ACHN (cell line): ENCODE measurements at regions not wholly inside any gene's neighbourhood (a gene's known extent, or its start where the extent isn't known, plus 50 kb on each side); places are given as distances from the start of the nearest gene placed in this dataset.
A peak's percentile ranks its signal among the peaks of the same experiment; 100 is the strongest.

Experiments
- DNase-seq: peaks from one replicate; pipeline ENCODE4 v3.0.0-alpha.2; 2015
- in situ Hi-C: cut with HindIII; loops from 2 replicates; pipeline ENCODE4 v1.10.0; 2017; ENCODE audit warnings: low sequenced_read_pairs, low pct_ligation_motif_present, low pct_unique_long_range_greater_than_20kb

DNA sequence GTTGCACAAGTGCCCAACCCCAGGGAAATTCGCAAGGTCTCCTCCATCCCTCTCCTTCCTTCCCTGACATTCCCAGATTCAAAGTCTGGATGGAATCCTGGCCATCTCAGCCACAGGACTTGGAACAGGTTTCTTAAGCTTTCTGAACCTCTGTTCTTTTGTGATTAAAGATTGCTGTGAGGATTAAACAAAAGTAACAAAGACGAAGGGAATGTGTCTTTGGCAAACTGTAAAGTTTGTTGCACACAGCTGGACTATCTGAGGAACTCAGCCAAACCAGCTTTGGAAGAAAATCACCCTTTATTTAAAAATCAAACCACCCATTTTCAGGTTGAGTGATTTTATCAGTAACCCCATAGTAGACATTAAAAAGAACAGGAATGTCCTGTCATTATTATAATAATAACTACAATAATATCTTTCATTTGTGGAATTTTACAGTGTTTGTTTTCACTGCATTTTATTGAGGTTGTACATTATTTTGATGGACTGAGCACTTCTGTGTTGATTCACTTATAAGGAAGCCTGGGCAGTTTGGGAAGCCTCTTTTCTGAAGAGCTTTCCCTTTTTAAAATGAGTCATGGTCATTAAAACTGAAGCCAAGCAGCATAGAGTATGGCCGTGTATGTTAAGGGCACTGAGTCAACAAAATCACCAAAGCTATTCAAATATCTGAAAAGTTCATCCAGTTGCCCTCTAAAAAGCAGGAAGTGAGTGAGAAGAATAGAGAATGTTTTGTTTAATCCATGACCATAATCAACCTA lies 310.2 kb downstream of the AGTPBP1 start:
- DNase-seq, result no peak
- in situ Hi-C loops, result no loop called here

DNA sequence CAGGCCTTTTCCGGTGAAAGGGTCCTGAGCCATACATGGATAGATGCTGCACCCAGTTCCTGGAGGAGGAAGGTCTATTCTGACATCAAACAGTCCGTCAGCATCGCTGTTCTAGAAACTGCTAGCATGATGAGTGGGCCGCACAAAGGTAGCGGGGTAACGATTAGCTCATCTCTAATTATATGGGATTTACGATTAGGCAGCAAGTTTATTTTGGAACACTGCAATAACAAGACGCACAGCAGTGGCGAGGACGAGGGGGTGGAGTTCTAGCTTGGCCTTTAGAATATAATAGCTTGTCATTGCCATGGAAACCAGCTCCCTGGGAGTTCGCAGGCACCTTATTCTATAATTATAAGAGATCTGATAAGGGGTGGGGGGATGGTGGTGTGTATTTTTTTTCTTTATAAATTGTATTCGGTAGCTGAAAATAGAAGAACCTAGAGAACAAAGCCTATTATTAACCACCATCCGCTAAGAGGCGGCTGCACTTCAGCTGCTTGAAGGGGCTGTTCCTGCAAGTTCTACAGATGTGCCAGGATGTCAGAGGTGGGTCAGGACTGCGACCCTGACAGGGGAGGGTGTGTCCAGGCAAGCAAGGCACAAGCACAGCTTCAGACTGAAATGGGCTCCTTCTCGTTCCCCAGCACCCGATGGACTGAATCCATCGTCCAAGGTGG lies 311.0 kb downstream of the AGTPBP1 start:
- DNase-seq, result no peak
- in situ Hi-C loops, result no loop called here

DNA sequence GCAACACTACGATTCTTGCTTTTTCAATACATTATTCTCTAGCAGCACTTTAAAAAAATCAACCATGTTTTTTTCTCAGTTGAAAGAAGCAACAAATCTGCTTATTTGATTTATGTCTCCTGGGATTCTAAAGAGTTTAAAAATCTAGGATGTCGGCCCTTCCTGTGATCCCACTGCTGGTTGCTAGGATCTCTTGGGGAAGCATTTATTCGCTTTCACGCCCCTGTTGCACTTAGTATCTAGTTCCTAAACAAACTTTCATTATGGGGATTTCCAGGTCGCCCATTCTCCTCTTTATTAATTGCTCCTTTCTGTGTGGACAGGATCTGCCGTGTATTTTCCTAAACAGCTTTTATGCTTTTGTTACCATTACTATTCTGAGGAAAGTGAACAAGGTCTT lies 313.5 kb downstream of the AGTPBP1 start:
- in situ Hi-C loops, result no loop called here
- no peak for DNase-seq

DNA sequence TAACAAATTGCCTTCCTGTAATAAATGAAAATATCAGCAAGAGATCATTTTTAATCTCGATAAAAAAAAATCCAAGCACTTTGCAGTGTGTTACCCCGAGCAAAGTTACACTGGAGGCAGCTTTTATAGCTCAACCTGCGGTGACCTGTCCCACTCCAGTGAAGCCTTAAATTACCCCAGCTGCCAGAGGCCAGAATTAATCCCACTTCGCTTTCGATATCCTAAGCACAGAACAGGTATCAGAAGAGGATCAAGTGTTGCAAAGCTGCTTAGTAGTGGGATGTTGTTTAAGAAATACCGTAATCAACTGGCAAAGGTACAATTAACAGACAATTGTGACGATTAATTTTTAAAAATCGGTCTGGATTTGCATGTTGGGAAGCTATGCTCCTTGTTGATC lies 314.0 kb downstream of the AGTPBP1 start:
- DNase-seq, result no peak
- in situ Hi-C loops, result no loop called here

DNA sequence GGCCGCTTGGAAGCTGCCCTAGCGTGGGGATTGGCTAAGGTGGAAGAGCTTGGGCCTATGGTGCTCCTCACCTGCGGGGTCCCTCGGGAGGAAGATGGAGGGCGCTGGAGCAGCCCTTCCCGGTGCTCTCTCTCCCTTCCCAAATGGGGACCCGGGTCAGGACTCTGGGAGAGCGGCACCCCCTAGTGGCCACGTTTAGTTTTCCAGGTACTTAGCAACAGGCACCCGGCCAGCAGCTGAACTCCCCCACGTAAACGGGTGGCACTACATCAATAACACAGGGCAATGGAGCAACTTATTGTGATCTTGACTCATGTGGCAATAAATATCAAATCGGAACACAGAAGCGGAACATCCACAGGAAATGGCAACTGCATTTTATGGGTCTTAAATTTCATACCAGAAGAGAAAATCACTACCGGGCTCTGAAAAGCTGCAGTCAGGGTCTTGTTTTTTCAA lies 316.6 kb downstream of the AGTPBP1 start:
- in situ Hi-C loops, result no loop called here
- peak; percentile 59 for DNase-seq

DNA sequence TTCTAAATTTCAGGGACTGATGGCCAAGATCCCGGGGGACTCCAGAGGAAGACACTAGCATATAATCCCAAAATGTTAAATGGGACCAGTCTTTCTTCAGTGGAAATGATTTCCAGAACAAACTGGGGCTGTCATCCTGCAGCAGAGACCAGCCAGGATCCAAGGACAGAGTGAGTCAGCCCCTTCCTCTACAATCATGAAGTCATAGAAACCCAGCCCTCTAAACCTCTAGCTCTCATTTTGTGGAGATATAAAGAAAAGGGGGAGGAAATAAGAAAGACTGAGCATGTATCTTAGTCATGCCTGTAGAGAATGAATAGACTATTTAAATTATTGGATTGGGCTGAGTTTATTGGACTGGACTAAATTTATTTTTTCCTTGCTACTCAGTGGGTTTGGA lies 318.3 kb downstream of the AGTPBP1 start:
- in situ Hi-C loops, result no loop called here

DNA sequence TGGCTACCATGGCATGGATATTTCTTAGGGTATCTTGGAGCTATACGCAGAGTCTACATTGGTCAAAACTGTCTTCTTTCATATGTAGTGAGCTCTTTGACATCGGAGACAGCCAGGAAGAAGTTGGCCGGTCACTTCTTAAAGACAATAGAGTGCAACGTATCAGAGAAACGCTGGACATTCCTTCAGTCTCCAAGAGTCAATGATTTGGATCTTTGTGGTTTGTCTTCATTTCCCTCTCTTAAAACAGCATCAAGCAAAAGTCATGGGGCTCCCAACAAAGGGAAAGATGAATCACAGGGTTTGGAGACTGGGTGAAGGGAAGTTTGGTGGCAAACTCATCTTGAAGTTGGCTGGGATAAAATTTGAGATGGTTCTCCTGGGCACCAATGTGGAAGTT lies 320.1 kb downstream of the AGTPBP1 start:
- in situ Hi-C loops, result no loop called here
- no peak for DNase-seq

More for the DNA sequence above, 318.3 kb downstream of the AGTPBP1 start:
- DNase-seq, result no peak

DNA sequence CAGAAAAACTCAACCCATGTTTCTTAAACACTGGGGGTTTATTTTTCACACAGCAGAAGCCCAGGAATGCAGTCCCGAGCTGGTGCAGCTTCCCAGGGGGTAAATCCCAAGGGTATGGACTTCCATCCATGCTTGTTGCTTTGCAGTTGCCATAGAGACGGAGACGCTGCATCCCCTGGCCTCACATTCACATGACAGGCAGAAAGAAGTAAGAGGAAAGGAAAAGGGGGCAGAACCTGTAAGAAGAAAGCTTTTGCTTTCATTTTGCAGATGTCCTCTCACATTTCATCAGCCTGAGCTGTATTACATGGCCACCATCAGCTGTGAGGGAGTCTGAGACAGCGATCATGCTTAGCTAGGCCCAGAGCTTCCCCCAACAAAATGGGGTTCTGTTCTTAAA lies 321.0 kb downstream of the AGTPBP1 start:
- DNase-seq, result no peak
- in situ Hi-C loops, result no loop called here

DNA sequence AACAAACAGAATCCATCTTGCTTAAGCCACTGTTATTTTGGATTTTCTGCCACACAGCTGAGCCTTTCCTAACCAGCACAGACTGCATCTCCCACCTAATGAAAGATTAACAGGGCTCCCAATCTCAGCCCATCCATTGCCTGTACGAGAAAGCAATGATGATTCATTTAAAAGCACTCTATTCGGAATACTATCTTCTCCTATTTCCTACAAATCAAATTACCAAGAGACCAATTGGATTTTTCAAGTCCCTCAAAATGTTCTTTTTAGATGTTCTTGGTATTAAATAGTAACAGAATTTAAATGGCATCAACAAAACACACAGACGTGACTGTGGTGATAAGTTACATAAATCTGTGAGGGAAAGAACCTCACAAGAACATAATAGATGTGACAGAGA lies 324.1 kb downstream of the AGTPBP1 start:
- in situ Hi-C loops, result no loop called here
- no peak for DNase-seq

DNA sequence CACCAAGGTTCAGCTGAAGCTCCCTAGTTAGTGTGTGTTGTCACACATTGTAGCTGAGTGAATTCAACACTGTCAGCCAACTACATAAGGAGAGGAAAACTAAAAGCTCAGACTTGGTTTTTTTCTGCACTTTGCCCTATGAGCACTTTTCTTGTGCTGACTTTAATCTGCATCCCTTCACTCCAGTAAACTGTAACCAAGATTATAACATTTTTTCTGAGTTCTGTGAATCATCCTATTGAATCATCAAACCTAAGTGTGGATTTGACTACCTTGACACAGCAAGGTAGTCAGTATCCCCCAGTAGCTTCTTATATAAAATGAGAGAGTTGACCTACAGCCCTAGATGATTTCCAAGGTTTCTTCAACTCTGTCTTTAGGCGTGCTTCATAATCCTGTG lies 325.0 kb downstream of the AGTPBP1 start:
- in situ Hi-C loops, result no loop called here
- DNase-seq, result no peak

DNA sequence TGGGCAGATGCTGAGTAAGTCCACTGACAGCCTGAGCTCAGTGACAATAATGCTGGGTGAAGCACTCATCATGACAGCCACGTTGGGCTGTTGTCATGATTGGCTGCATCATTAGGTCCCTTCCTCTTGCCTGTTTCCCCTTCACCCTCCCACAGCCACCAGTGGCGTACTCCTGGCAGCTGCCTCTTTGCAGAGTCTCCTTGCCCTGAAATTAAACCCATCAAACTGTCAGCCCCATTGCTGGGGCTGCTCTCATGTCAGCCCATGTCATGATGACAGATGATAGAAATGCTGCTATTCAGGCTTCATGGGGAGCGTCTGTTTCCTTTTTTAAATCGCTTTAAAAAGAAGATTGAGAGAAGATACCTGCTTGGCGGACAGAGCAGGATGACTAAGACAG lies 327.4 kb downstream of the AGTPBP1 start:
- in situ Hi-C loops, result no loop called here
- DNase-seq, result no peak

DNA sequence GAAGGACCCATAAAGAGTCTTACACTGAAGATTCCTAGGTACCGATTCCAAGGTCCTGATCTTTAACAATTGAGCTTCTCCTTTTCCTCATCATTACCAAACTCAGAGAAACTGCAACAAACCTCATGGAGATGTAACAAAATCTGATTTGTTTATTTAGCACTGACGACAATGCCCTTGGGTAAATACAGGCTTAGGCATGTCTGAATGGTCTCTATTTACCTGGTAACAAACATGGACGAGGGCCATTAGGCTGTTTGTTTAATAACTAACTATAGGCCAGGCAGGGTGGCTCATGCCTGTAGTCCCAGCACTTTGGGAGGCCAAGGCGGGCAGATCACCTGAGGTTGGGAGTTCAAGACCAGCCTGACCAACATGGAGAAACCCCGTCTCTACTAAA lies 333.3 kb downstream of the AGTPBP1 start:
- in situ Hi-C loops, result no loop called here
- DNase-seq, result no peak

DNA sequence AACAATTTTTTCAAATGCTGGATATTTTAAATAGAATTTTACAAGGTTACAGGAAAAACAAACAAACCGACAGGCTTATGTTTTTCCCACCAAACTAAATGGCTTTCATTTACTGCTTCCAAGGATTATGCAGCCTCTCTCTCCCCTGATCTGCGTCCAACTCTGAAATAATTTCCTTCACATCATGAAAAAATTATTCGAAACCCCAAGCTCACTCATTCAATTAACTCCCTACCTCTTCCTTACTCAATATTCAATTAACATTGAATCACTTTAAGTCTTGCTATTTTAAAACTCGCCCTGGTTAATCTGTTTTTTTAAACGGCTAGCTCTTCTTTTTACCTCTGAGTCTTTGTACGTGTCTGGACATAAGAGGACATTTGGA lies 336.2 kb downstream of the AGTPBP1 start:
- no peak for DNase-seq
- in situ Hi-C loops, result no loop called here

DNA sequence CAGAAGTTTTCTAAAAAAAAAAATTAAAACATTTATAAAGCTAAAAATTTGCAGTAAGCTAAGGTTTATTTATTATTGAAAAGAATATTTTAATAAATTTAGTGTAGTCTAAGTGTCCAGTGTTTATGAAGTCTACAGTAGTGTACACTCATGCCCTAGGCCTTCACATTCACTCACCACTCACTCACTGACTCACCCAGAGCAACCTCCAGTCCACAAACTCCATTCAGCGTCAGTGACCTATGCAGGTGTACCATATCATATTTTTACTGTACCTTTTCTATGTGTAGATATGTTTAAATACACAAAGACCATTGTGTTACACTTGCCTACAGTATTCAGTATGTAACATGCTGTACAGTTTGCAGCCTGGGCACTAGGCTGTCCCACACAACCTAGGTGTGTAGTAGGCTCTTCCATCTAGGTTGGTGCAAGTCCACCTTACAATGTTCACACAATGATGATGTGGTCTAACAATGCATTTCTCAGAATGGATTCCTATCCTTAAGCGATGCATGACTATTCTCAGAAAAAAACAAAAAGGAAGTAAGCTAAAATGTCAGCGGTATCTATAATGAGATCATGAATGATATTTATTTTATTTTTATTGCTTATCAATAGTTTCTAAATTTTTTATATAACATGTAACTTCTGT lies 336.7 kb downstream of the AGTPBP1 start:
- no peak for DNase-seq
- in situ Hi-C loops, result no loop called here

DNA sequence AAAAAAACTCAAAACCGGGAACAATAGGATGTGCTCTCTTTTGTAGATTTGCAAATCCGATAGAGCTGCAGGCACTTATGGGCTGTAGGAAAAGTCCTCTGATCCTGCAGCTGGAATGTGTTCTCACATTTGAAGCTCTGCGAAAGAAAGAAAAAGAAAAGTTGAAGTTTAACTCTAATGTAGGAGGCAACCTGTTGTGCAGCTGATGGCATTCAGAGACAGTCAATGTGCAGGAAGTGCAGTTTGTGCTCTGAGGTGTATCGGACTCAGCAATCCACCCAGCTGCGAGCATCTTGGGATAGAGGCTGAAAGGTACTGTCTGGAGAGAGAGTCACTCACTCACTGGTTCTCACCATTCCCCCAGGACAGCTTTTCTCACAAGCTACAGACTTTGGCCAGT lies 339.2 kb downstream of the AGTPBP1 start:
- DNase-seq, result no peak
- in situ Hi-C loops, result no loop called here

DNA sequence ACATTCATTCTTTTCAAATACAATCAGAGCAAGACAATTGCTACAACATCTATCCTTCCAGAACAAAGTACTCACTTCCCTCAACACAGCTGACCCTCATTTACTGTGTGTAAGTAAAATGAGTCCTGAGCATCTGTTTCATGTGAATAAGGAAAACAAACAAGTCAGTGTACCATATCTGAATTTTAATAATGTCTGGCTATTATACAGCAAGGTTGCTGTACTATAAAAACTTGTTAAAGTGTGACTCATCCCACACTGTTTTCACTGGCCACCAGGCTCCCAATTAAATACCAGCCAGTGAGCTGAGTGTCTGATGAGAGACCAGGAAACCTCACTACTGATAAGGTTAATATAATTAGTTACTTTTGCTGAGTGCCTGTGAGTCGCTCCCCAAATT lies 339.8 kb downstream of the AGTPBP1 start:
- in situ Hi-C loops, result no loop called here
- no peak for DNase-seq

DNA sequence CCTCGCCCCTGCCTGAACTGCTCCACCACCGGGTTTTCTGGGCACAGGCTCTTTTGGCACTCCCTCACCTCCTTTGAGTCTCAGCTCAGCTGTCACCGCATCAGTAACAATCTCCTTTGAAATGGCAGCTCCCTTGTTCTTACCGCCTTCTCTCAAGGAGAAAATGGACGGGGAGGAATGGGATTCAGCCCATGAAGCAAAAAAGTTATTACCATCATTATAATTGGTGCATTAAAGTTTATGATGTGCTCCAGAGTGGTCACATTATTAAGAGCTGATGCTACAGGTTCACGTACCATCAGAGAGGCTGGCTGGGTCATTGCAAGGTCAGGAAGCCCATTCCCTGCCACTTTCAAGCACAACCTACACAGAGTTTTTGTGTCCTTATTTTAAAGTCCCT lies 344.7 kb downstream of the AGTPBP1 start:
- in situ Hi-C loops, result no loop called here

DNA sequence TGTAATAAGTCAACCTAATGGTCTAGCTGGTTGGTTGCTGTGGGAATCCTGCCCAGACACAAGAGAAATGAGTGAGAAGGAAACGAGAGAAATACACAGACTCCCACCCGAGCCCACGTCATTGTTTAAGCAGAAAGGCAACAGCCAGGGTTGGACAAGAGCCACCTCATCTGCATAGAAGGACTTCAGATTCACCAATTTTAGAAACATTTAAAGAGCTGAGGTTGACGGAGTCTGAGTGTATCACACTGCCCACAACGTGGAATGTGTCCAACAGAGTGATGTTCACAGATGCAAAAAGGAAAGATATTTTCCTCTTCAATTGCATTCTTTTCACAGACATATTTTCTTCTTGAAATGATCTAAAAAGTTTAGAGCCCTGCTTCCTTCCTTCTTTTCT lies 349.5 kb downstream of the AGTPBP1 start:
- in situ Hi-C loops, result no loop called here

More for the DNA sequence above, 344.7 kb downstream of the AGTPBP1 start:
- no peak for DNase-seq

DNA sequence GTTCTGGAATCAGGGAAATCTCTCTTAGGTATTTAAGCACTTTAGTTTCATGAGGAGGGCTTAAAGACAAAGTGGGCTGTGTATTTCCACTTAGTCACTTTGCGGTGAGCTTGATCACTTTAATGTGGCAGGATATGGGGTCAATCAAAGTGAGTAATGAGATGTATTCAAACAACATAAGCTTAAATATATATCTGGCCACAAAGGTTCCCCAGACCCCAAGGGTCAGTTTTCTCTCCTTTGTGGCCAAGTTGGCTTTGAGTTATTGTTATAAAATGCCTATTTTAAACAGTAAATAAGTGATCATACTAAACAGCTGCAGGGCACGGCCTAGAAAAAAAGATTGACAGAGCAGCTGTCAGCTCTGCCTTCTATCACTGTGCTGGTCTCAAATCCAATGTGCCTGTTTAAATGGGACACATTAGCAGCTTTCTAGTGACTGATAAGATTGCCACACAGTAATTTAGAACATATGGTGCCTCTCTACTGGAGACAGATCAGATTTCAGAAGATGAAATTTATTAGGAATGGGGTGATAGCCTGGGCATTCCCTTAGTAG lies 363.9 kb downstream of the AGTPBP1 start:
- no peak for DNase-seq
- in situ Hi-C loops, result no loop called here

More for the DNA sequence above, 349.5 kb downstream of the AGTPBP1 start:
- no peak for DNase-seq
